Liver (tissue), 3 donors: ENCODE measurements at regions not wholly inside any gene's neighbourhood (a gene's known extent, or its start where the extent isn't known, plus 50 kb on each side); places are given as distances from the start of the nearest gene placed in this dataset.

ENCODE experiments used
- FOXA1 ChIP-seq: IDR thresholded peaks from 2 replicates; pipeline ENCODE4 v1.6.1; 2016; ENCODE audit warnings: antibody characterized with exemption
- RXRA ChIP-seq, 2 donors: IDR thresholded peaks; 2 replicates each; pipeline ENCODE4 v1.6.1; 2017 to 2018; ENCODE audit warnings: antibody characterized with exemption in 2 of 2, mild to moderate bottlenecking in 1 of 2
- TAF1 ChIP-seq: conservative IDR thresholded peaks from 2 replicates; pipeline ENCODE4 v1.6.1; 2016; ENCODE audit warnings: antibody characterized with exemption, mild to moderate bottlenecking
- TF ChIP-seq, protein P1 (sequence below): fragments of 150-350 bp; IDR thresholded peaks from 2 replicates; pipeline ENCODE4 v1.5.1; 2017; ENCODE audit warnings: improper control_type of control experiment, low read depth, low read length; ENCODE audit not compliant: missing input control
- TF ChIP-seq, protein P2 (sequence below): IDR thresholded peaks from 2 replicates; pipeline ENCODE4 v1.6.1; 2016; ENCODE audit warnings: antibody characterized with exemption
- TF ChIP-seq, protein P3 (sequence below): IDR thresholded peaks from 2 replicates; pipeline ENCODE4 v1.6.1; 2016; ENCODE audit warnings: antibody characterized with exemption
- donor health status: healthy.
- donor health status: healthy.

DNA sequence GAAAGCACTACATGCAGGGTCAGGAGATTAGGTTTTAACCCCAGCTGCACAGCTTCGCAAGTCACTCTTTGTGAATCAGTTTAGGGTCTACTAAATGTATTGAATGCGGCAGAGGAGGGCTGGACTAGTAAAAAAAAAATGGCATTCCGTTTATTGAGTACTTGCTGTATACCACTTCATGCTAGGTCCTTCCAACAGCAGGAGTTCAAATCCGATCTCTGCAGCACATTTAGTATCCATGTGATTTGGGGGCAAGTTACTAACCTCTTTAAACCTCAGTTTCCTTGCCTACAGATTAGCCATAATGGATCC, 204.4 kb downstream of the SNCAIP start:
- TF ChIP-seq RXRA (IDR thresholded peaks at IDR 0.05) (no peak), FOXA1 (no peak), TAF1 (no peak)
- TF ChIP-seq, protein P1, sequence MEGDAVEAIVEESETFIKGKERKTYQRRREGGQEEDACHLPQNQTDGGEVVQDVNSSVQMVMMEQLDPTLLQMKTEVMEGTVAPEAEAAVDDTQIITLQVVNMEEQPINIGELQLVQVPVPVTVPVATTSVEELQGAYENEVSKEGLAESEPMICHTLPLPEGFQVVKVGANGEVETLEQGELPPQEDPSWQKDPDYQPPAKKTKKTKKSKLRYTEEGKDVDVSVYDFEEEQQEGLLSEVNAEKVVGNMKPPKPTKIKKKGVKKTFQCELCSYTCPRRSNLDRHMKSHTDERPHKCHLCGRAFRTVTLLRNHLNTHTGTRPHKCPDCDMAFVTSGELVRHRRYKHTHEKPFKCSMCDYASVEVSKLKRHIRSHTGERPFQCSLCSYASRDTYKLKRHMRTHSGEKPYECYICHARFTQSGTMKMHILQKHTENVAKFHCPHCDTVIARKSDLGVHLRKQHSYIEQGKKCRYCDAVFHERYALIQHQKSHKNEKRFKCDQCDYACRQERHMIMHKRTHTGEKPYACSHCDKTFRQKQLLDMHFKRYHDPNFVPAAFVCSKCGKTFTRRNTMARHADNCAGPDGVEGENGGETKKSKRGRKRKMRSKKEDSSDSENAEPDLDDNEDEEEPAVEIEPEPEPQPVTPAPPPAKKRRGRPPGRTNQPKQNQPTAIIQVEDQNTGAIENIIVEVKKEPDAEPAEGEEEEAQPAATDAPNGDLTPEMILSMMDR = no peak
- TF ChIP-seq, protein P2, sequence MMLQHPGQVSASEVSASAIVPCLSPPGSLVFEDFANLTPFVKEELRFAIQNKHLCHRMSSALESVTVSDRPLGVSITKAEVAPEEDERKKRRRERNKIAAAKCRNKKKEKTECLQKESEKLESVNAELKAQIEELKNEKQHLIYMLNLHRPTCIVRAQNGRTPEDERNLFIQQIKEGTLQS = no peak
- TF ChIP-seq, protein P3, sequence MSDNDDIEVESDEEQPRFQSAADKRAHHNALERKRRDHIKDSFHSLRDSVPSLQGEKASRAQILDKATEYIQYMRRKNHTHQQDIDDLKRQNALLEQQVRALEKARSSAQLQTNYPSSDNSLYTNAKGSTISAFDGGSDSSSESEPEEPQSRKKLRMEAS = no peak
